CD14-positive monocyte (primary cell): ENCODE measurements at regions not wholly inside any gene's neighbourhood (a gene's known extent, or its start where the extent isn't known, plus 50 kb on each side); places are given as distances from the start of the nearest gene placed in this dataset.

Experiments used
- DNase-seq, 3 donors: peaks; one replicate each; pipeline ENCODE4 v3.0.0-alpha.2; 2011 to 2022
- H2AFZ ChIP-seq: 2 replicates; pipeline ENCODE4 v1.6.0; 2012; ENCODE audit warnings: mild to moderate bottlenecking, low read depth, low read length, inconsistent platforms; ENCODE audit not compliant: insufficient read depth, poor library complexity, severe bottlenecking
- H3K27ac ChIP-seq, 2 donors: 1 replicate in 1 of 2; 2 replicates in 1 of 2; pipeline ENCODE4 v1.5.1; 2012 to 2013; ENCODE audit warnings: low read length in 2 of 2, control low read depth in 1 of 2, inconsistent platforms in 1 of 2, low read depth in 1 of 2, mild to moderate bottlenecking in 1 of 2
- H3K27me3 ChIP-seq, 2 donors: one replicate each; pipeline versions ENCODE4 v1.6.0 to v1.6.1; 2011 to 2013; ENCODE audit warnings: low read length in 2 of 2; ENCODE audit not compliant: control insufficient read depth in 2 of 2, insufficient read depth in 2 of 2
- H3K36me3 ChIP-seq, 2 donors: replicated peaks in 1 of 2; 1 replicate in 1 of 2; 2 replicates in 1 of 2; pipeline versions ENCODE4 v1.5.1 to v1.6.1; 2012 to 2013; ENCODE audit warnings: low read length in 2 of 2, control low read depth in 1 of 2, inconsistent platforms in 1 of 2, mild to moderate bottlenecking in 1 of 2; ENCODE audit not compliant: insufficient read depth in 2 of 2, control insufficient read depth in 1 of 2
- H3K4me1 ChIP-seq, 2 donors: 1 replicate in 1 of 2; 2 replicates in 1 of 2; pipeline versions ENCODE4 v1.5.1 to v1.6.1; 2012 to 2013; ENCODE audit warnings: low read length in 2 of 2, control low read depth in 1 of 2, inconsistent platforms in 1 of 2, mild to moderate bottlenecking in 1 of 2, moderate library complexity in 1 of 2; ENCODE audit not compliant: insufficient read depth in 2 of 2, control insufficient read depth in 1 of 2
- H3K4me2 ChIP-seq: replicated peaks from 2 replicates; pipeline ENCODE3; 2012; ENCODE audit warnings: low read length, moderate library complexity, mild to moderate bottlenecking; ENCODE audit not compliant: poor library complexity, severe bottlenecking; ENCODE audit errors: extremely low read depth
- H3K4me3 ChIP-seq, 3 experiments: fragments of 200-600 bp in 1 of 3; sonication (generic) in 1 of 3; replicated peaks in 1 of 3; 1 replicate in 2 of 3; 2 replicates in 1 of 3; pipeline ENCODE4 v1.5.1; 2011 to 2013; ENCODE audit warnings: low read length in 3 of 3, mild to moderate bottlenecking in 3 of 3, control low read depth in 2 of 3, low read depth in 2 of 3, inconsistent platforms in 1 of 3, moderate library complexity in 1 of 3
- H3K79me2 ChIP-seq: 2 replicates; pipeline ENCODE4 v1.6.0; 2012; ENCODE audit warnings: mild to moderate bottlenecking, control low read depth, inconsistent platforms, low read length, moderate library complexity; ENCODE audit not compliant: insufficient read depth
- H3K9ac ChIP-seq: 2 replicates; pipeline ENCODE4 v1.6.0; 2017; ENCODE audit warnings: low read length, mild to moderate bottlenecking; ENCODE audit not compliant: insufficient read depth, poor library complexity, severe bottlenecking
- H3K9me3 ChIP-seq, 2 donors: replicated peaks in 1 of 2; 1 replicate in 1 of 2; 2 replicates in 1 of 2; pipeline versions ENCODE4 v1.5.1 to v1.6.1; 2012 to 2013; ENCODE audit warnings: low read length in 2 of 2, control low read depth in 1 of 2; ENCODE audit not compliant: control insufficient read depth in 1 of 2, insufficient read depth in 1 of 2
- H4K20me1 ChIP-seq: 2 replicates; pipeline ENCODE4 v1.6.0; 2012; ENCODE audit warnings: mild to moderate bottlenecking, low read length, control low read depth, moderate library complexity; ENCODE audit not compliant: insufficient read depth
- H3K27ac Mint-ChIP-seq, 7 donors: one replicate each; pipeline ENCODE4 v1.8.0; 2020; ENCODE audit warnings: mild to moderate bottlenecking in 7 of 7, mixed read lengths in 7 of 7, moderate library complexity in 6 of 7, inconsistent platforms in 2 of 7
- H3K27me3 Mint-ChIP-seq, 3 donors: one replicate each; pipeline ENCODE4 v1.8.0; 2021 to 2022; ENCODE audit warnings: low read depth in 3 of 3, mild to moderate bottlenecking in 3 of 3, mixed read lengths in 3 of 3, moderate library complexity in 3 of 3, inconsistent platforms in 1 of 3
- H3K36me3 Mint-ChIP-seq, 2 donors: one replicate each; pipeline ENCODE4 v1.8.0; 2020; ENCODE audit warnings: mixed read lengths in 2 of 2, inconsistent platforms in 1 of 2, mild to moderate bottlenecking in 1 of 2
- H3K4me1 Mint-ChIP-seq: one replicate; pipeline ENCODE4 v1.8.0; 2020; ENCODE audit warnings: mild to moderate bottlenecking, mixed read lengths
- H3K4me3 Mint-ChIP-seq, 2 donors: one replicate each; pipeline ENCODE4 v1.8.0; 2020; ENCODE audit warnings: mild to moderate bottlenecking in 2 of 2, mixed read lengths in 2 of 2, moderate library complexity in 1 of 2
- H3K9me3 Mint-ChIP-seq, 7 donors: one replicate each; pipeline ENCODE4 v1.8.0; 2020 to 2022; ENCODE audit warnings: mixed read lengths in 7 of 7, mild to moderate bottlenecking in 6 of 7, moderate library complexity in 6 of 7, inconsistent platforms in 2 of 7
- WGBS: methylation state at CpG from one replicate; pipeline ENCODE4 v1.1.5; 2013; ENCODE audit warnings: missing lambda C conversion rate; ENCODE audit not compliant: insufficient coverage; 5-methylcytosine and 5-hydroxymethylcytosine counted together
- intact Hi-C, 2 donors: fragments of 100-400 bp; cut with micrococcal nuclease; formaldehyde crosslinking; loops; one replicate each; pipeline versions ENCODE4 v1.15.0 to v1.15.1; 2023
- TF ChIP-seq, protein P1 (sequence below): fragments of 200-600 bp; IDR thresholded peaks from one replicate; pipeline ENCODE4 v1.8.0; 2022; ENCODE audit warnings: antibody characterized with exemption, mild to moderate bottlenecking

DNA sequence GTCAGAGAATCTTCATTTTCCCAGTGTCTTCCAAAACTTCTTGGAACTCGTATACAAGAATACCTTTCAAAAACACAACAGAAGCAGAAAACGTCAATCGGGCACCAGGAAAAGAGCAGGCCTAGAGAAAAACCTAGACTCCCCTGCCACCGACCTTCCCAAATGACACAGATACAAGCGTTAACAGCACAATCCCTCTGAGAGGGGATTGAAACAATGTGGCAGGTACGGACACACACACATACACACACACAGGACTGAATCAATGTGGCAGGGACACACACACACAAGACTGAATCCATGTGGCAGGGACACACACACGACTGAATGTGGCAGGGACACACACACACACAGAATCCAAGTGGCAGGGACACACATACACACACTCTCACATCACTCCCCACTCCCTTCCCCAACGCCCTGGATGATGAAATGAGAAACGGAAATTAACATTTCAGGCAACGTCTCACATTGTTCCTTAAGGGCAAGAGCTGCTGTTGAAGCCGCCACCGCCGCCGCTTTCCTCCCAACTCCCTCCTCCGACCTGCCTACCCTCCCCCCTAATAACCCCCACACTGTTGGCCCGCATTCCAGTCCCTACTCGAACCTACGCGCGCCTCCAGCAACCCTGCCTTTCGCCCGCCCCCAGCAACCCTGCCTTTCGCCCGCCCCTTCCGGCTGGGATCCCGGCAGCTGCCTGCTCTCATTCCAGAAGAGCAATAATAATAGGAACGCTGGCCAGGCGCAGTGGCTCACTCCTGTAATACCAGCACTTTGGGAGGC, 302.1 kb upstream of the HSFY2 start:
- H3K27ac ChIP-seq = peak overlapping the region in 1 of 2 donors; percentile 46
- no peaks in the 10 kb centered on the region for H4K20me1 ChIP-seq
- no peak overlapping the region for H3K9ac ChIP-seq
- H3K4me1 ChIP-seq = peaks cover 0 to 10% of the 10 kb centered on the region in 2 donors
- WGBS = 0% methylated on average over 19 of the region's 28 CpGs
- TF ChIP-seq, protein P1, sequence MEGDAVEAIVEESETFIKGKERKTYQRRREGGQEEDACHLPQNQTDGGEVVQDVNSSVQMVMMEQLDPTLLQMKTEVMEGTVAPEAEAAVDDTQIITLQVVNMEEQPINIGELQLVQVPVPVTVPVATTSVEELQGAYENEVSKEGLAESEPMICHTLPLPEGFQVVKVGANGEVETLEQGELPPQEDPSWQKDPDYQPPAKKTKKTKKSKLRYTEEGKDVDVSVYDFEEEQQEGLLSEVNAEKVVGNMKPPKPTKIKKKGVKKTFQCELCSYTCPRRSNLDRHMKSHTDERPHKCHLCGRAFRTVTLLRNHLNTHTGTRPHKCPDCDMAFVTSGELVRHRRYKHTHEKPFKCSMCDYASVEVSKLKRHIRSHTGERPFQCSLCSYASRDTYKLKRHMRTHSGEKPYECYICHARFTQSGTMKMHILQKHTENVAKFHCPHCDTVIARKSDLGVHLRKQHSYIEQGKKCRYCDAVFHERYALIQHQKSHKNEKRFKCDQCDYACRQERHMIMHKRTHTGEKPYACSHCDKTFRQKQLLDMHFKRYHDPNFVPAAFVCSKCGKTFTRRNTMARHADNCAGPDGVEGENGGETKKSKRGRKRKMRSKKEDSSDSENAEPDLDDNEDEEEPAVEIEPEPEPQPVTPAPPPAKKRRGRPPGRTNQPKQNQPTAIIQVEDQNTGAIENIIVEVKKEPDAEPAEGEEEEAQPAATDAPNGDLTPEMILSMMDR = no peak
- H3K4me3 ChIP-seq = peak overlapping the region in 1 of 3 experiments; percentile 54
- H2AFZ ChIP-seq = no peak overlapping the region
- H3K27me3 ChIP-seq = no peaks in the 10 kb centered on the region
- intact Hi-C loops = no loop called here
- no peak overlapping the region for H3K4me2 ChIP-seq
- Mint-ChIP-seq H3K4me1 (peaks cover 17% of the 10 kb centered on the region), H3K36me3 (no peaks in the 10 kb centered on the region), H3K9me3 (no peaks in the 10 kb centered on the region), H3K4me3 (peak overlapping the region; percentile 87 to 89), H3K27me3 (no peaks in the 10 kb centered on the region), H3K27ac (peak overlapping the region in 2 of 7 donors; percentile 68 to 72)
- no peaks in the 10 kb centered on the region for H3K36me3 ChIP-seq
- peak in 2 of 3 donors; percentile 10 to 17 for DNase-seq
- no peaks in the 10 kb centered on the region for H3K79me2 ChIP-seq
- no peaks in the 10 kb centered on the region for H3K9me3 ChIP-seq

DNA sequence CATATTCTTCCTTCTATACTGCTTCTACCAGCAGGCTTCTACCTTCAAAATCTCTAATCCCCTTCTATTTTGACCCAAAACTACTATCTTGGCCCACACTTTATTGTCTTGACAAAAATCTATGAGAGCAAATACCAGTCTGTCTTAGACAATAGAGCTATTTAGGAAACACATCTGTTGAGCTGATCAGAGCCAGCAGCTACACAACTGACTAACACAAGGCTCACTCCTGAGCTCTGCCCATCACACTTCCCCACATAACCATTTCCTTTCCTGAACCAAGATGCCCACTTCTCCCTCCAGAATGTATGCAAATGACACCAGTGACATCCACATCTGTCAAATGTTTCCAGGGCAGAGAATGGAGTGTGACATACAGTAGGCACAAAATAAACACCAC, 293.9 kb upstream of the HSFY2 start:
- DNase-seq = no peak
- Histone ChIP-seq H3K27ac (no peak overlapping the region), H4K20me1 (no peaks in the 10 kb centered on the region), H3K27me3 (no peaks in the 10 kb centered on the region), H3K79me2 (no peaks in the 10 kb centered on the region), H3K36me3 (no peaks in the 10 kb centered on the region), H3K4me3 (no peak overlapping the region), H3K4me1 (no peaks in the 10 kb centered on the region), H3K4me2 (no peak overlapping the region), H3K9ac (no peak overlapping the region), H3K9me3 (no peaks in the 10 kb centered on the region), H2AFZ (no peak overlapping the region)
- Mint-ChIP-seq H3K4me1 (peaks cover 6% of the 10 kb centered on the region), H3K27me3 (no peaks in the 10 kb centered on the region), H3K9me3 (no peaks in the 10 kb centered on the region), H3K36me3 (no peaks in the 10 kb centered on the region), H3K4me3 (no peak overlapping the region), H3K27ac (no peak overlapping the region)
- TF ChIP-seq, protein P1 = no peak
- intact Hi-C loops = no loop called here
